ENCODE measurements at regions not wholly inside any gene's neighbourhood (a gene's known extent, or its start where the extent isn't known, plus 50 kb on each side); places are given as distances from the start of the nearest gene placed in this dataset.
A peak's percentile ranks its signal among the peaks of the same experiment; 100 is the strongest.

DNA sequence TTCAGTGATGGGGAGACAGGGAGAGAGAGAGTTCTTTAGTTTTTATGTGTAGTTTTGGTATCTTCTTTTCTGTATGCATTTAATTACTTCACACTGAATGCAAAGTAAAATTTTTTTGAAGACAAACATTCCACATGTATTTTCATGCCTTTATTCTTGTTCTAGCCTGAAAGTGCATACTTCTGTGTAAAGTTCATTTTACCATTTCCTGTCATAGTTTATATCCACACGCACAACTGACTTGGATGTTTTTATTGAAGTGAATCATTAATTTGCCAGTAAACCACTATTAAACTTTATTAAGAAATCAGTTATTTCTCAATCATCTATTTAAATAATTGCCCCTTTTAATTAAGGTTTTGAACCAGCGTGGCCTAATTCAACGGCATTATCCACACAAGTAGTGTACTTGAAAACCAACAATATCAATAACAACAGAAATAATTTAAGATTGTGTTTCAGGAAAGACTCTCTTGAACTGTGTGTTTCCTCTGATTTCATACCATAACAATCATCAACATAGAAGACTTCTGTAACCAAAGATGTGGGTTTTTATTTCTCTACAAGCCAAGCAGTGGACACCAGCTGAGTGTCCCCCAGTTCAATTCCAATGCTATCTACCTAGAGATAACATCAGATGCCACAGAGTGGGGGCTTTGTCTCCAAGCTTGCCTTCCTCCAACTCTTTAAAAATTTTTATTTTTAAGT lies 512.7 kb upstream of the JAG1 start:
- peak; percentile 63 for DNase-seq

DNA sequence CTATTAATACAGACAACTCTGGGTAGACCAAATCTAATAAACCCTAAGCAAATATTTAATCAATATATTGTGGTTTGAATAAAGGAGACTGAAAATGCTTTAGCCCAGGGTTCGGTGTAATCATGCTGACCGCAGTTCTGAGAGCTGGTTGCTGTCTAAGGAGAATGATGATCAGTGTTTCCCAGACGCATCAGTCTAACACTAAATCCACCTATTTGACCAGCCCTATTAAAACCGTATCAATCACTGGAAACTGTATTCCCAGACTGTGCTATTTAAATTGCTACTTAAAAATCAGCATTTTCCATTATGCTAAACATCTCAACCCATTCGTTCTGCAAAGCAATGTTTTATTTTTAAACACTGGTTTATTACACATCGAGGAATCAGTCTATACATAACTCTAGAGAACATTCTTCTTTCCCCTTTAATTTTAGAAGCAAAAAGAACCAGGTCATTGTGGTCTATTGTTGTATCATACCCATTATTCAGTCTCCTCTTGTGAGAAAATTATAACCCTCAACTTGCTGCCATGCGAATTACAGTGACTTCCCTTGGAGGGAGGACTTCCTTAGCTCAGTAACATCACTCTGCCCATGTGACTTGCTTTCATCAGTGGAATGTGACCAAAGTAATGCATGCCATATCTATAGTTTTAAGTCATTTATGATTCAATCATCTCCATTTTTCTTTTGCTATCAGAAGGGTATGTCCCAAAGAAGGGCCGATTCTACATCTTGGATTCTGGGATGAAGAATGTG lies 515.2 kb upstream of the JAG1 start:
- no peak for DNase-seq

DNA sequence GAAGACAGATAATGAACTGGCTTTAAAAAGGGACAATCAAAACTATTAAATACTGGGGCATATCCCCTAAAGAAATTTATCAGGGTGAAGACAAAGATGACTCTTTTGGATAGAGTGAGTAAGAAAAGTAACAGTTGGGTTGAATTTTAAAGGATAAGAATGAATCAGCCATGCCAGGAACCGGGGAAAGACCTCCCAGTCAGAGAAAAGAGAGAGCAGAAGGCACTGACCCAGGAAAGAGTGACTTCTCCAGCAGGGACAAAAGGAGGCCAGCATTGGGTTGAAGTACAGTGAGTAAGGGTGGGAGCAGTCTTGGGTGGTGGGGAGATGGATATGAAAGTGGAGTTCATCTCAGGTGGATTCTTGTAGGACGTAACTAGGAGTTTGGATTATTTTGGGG lies 516.9 kb upstream of the JAG1 start:
- no peak for DNase-seq

DNA sequence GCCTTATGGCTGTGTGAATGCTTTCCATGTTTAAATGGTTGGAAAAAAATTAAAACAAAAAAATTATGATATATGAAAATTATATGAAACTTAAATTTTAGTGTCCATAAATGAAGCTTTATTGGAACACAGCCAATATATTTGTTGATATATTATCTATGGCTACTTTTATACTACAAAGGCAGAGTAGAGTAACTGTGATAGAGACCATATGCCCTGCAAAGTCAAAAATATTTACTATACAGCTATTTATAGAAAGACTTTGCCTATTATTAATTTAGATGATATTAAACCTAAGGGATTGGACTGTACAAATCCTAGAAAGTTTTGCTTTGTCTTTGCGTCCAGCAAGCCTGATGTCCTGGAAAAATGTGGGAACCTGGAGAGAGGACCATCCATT lies 518.3 kb upstream of the JAG1 start:
- DNase-seq, result no peak

DNA sequence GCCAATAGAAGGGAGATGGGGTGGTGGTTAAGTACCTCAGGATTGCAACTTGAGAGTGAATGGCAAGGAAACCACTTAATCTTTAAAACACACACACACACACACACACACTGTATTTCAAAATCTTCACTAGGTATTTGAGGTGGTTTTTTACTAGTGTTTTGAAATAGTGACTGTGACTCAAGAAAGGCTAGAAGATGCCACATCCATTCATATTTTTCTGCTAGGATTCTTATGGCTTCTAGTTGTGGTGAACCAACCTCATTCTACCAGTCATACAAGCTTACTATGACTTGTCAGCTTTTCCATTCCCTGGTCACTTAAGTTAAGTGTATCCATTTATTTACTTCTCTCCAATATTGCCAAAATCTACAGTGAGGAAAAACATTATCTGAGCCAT lies 519.4 kb upstream of the JAG1 start:
- DNase-seq, result peak; percentile 41

DNA sequence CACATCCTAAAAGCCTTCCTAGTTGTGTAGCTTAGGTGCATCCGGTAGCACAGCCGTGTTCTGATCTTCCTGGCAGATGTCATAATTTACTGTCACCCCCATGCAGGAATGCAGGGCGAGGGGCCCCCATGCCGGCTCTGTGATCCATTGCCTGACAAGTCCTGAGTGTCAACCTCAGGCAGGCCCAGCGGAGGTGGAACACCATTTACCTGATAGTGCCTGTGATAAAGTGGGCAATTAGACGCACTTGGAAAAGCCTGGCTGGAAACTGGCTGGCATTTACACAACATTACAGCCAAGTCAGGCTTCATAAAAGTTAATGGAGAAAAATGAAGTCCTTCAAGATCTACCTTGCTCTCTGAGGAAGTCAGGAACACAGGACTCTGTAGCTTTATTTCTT lies 521.4 kb upstream of the JAG1 start:
- DNase-seq, result no peak

DNA sequence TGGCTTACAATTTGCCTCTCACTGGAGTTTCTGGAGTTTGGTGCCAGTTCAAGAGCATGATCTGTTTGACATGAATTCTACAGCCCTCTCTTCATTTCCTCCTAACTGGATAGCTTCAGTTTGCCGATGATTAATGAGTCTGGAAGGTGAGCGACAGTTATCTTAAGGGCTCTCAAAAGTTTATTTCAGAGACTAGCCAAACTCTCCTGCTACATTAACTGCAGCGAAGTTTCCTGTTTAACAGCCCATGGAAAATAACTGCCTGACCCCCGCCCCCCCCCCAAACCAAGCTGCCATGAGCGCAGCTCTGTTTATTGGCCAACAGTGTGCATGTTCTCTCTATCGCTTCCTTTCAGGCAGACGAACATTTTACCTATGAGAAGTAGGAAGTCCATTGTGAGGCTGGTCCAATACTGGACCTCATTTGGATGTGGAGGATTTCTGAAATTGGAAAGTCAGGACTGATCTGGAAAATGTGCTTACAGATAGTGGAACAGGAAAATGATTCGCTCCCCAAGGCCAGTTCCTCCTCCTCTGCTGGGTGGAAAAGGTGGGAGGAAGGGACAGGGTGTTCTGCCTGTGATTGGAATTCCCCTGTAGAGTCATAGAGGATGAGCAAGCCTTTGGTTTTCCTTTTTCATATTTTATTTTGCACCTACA lies 522.2 kb upstream of the JAG1 start:
- peak; percentile 81 for DNase-seq

DNA sequence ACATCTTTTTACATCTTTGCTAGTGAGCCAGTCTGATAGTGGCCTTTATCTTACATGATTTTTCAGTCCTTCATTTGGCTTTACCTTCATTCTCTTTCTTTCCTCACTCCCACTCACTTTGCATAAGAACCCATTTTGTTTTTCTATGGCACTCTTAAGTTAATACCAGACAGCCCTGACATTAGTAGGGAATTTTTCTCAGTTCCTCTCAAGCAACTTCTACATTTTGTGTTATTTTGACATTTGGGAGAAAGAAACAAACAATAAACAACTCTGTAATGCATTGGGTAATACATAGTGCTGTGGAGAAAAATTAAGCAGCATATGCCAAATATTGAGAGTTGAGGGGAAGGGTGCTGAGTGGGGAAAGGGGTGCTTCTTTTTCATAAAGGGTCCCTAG lies 524.1 kb upstream of the JAG1 start:
- no peak for DNase-seq

DNA sequence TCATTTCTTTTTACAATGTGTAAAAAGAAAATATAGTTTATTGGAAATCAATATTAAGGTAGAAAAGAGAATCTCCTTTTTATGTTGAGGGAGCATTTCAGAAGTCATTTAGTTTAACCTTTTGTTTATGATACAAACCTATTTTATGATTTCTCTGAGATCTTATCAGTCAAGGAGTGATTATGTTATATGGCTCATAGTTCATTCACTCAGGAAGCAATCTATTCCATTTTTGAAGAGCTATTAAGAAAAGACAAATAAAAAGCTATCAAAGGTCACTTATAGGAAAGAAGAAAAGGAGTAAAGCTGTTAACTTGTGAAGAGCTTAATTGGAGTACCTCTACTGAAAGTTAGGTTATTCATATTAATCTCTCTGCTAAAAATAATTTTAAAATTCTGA lies 526.6 kb upstream of the JAG1 start:
- DNase-seq, result no peak

DNA sequence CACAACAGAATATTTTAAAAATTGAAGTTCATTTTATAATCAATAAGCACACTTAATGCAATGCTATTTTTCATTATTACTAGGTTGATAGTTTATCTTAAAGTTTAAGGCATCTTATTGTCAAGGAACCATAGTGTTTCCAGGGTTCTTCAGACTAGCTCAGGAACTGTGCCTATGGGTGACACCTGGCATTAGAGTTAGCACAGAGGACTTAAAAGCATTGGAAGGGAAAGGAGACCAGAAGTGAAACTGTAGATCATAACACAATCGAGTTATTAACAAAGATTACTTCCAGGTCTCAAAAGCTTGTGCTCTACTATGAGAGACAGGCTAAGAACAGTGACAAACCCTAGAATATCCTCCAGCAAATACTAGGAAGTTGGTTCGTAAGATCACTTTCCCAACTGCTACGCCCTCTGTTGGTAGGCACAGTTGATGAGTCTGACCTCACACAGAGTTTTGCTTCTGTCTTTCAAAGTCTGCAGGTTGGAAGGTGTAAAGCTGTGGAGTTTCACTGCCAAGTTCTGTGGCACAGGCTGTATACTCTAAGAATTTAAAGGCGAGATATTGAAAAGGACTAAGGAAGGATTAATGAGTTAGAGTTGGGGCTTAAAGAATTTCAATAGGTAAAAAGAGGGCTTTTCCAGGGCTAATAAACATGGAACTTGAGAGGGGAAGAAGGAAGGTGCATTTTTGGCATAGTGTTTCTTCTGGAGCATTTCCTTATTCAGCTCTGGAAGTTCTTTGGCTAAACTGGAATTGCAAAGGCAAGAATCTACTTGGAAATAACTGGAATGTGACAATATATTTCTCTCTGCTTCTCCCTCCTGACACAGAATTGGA lies 531.3 kb upstream of the JAG1 start:
- peak; percentile 56 for DNase-seq

DNA sequence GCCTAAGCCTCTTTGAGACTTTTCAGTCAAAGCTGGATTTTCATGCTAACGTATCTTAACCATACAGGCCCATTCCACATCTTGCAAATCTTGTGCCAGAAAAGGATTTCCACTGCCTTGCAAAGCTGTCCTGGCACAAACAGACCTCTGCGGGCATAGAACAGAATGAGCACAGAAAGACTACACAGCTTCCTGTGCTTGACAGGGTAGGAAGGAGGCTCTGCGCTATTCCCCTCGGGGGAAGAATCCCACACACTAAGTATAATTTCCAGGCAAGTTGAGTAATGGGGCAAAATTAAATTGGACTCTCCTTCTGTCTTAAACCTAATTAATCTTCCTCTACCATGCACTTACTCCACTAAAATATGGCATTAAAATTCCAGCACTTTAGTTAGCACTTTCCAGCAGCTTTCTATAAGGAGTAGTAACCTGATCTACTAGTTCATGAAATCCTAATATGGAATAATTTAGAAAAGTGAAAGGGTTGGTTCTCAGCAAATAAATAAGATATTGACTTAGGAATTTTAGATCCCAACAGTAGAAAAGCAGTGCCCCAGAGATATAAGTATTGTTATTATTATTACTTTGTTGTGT lies 532.1 kb upstream of the JAG1 start:
- peak; percentile 28 for DNase-seq

DNA sequence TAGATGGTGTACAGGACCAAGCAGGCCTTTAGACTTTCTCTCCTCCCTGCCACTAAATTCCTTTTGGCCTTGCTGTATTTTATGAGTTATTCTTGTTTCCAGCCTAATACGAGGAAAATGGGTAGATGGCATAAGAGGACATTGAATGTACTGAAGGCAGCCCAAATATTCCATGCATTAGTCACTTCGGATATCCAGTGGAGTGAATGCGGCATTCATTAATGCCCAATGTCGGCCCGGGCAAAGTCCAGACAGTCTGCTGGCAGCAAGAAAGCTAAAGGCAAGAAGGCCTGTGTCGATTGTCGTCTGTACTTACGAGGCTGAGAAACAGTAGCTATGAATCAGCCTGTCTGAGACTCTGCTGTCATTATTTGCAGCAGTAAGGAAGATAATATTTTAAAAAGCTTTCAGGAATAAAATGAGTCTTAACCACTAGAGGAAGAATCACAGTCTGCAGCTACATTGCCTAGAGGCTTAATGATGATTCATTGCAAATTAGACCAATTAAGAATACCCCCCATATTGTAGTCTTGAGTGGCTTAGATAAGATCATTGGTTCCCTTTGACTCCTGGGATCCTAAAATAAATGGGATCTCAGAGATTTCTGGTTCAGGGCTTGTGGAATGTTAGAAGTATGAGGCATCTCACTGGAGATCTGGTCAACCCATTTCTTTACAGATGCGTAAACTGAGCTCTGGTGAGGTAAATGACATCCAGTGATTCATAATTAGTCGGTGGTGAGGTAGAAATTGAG lies 534.1 kb upstream of the JAG1 start:
- peak; percentile 88 for DNase-seq

DNA sequence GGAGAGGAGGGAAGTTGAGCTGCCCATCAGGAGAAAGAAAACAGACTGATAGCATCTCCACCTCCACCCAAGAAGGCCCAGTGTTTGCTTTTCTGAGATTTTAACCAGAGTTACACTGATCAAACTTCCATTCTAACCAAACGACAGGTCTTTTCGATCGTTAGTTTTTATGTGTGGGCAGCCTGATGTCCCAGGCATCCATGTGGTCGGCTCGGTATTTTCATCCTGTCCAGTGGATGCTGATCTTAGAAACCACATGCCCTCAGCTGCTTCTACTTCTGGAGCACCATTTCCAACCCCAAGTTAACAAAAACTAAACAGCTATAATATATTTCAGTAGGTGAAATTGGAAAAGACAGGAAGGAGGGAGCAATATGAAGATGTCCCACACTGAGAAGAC lies 536.8 kb upstream of the JAG1 start:
- DNase-seq, result no peak

DNA sequence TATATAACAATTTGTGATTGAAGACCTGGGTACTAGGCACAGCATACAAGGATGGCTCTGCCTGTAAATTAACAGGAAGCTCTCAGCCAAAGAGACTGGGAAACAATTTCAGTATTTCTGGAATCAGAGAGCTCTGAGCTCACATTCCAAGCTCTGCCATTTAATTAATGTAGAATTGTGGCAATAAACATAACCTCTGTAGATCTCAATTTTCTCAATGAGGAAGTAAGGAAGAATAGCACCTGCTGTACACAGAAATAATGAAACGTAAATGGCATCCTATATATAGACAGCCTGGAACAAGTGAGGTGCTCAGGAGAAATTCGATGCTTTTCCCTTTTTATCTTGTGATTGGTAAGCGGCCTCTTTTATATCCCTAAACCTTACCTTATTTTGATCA lies 538.5 kb upstream of the JAG1 start:
- no peak for DNase-seq

DNA sequence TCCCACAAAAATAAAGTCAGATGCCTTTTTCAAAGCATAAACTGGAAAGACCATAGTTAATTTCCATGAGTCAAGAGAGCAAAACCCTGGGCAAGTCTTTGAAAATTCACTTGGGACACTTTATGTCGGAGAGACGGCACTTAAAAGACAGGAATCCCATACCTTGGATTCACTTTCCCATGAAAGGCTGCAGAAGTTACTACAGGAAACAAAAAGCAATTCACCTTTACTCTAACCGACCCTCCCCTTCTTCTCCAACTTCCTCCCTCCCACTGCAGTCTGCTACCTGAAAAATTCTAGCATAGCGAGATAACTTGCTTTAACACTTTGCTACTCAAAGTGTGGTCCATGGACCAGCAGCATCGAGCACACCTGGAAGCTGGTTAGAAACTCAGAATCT lies 539.1 kb upstream of the JAG1 start:
- no peak for DNase-seq

DNA sequence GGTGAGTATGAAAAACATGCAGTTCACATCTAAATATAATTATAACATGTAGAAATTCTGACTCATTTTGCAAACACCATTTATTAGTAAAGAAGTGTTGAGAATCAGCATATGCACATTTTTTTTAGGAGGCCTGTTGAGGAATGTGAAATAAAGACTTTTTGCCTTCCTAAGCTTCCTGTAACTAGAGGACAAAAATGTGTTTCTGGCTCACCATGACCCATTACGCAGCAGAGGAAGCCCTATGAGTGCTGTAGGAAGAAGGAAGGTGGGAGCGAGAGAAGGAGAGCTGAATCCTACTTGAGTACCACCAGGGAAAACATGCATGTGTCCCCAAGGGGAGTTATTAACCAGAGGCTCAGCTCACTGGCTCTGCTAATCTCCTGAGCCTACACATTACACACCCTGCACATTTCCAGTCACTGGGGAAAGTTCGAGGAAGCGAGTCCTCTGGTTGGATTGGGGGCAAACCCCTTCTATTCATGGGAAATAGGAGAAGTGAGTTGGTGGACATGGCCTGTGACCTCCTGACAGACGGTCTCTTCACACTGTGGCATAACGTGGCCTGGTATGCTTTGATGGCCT lies 540.5 kb upstream of the JAG1 start:
- peak; percentile 72 for DNase-seq

DNA sequence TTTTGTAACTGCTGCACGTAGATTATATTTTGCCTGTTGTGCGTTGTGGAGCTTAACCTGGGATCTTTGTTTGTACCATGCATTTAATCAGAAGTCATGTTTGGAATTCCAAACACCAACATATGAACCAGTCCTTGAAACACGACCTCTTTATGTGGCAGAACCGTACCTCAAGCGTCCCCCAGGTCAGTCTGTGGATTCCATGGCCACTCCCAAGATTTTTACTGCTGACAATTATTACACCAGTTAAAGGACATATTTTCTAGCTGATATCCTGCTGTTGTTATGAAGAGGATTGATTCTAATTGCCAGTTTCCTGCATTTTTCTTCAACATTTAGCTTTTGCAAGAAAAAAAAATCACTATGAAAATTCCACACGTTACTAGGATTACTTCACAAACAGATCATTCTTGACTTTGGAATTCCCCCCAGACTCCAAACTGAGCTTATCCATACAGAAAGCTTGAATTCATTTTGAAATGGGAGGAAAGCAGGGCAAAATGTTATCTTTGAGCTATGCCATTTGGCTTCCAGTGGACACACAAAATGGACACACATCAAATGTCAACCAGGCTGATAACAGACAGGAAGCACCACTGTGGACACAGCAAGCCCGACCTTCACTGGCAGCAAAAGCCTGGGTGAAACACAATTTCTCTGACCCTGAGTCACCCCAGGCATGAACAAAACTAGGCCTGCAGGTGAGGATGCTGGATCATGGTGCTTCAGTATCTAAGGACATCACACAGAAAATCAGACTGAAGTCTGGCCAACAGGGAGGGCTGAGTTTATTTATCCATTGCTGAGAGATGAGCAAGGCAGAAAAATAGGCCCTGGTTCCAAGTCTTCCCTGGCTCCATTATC lies 542.9 kb upstream of the JAG1 start:
- DNase-seq, result peak; percentile 85

DNA sequence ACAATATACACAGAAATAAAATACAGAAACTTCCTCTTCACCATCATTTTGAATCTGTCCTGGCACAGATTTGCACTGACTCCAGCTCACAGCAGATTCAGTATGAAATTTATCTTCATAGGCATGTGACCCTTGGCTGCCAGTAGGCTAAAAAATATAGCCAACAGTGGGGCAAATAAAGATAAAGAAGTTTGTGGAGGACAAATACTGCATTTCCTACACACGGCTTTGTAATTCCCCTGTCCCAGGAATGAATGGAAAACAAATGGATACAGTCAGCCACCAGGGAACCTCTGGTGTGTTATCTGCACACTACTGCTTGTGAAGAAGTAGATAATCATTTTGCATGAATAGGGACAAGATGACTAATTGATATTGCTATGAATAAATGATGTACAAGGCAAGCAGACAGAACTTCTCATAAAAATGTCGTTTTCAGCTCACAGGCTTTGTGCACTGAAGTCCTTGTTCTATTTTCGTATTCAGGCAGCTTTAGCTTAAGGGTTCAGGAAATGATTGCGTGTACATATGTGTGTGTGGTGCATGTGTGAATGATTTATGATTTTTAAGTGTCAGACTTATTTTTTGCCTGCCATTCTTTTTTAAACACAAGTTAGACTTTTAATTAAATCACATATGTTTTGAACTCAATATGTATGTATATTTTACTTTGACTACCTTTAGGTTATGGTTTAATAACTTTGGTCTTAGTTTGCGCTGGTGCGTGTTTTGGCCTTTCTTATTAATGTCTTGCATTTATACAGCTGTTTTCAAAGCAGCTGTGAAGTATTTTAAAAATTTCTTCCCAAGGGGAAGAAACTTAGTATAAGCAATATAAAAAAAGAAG lies 543.8 kb upstream of the JAG1 start:
- peak; percentile 64 for DNase-seq

DNA sequence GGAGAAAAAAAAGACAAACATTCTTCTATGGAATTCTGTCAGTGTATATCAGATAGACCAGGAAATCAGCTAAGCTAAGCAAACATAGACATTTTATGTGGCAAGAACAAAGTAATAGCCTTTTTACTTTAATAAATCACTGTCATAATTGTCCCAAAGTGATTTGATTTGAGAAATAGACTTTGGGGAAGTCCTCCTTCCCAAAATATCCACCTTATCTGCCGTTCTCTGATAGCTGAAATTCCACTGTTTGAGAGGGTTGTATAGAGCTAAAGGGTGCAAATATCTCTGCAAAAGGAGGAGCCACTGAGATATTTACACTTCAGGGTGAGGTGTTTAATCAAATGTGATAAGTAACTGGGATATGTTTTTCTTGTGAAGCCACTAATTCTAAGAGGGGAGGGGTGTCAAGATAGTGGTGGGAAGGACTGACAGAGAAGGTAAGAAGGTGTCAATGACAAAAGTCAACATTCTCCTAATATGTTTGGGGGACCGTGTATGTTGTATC lies 544.4 kb upstream of the JAG1 start:
- DNase-seq, result no peak

Measured in fibroblast of skin of right biceps (primary cell).